CD4-positive, alpha-beta T cell treated with Interferon gamma for 1 hour (primary cell): ENCODE measurements at regions not wholly inside any gene's neighbourhood (a gene's known extent, or its start where the extent isn't known, plus 50 kb on each side); places are given as distances from the start of the nearest gene placed in this dataset.

Experiments used
- DNase-seq: peaks from one replicate; pipeline ENCODE4 v3.0.0-alpha.2; 2020

- DNase-seq: no peak
These were observed 294.7 kb downstream of the SEC14L1 start for GRCh38 chr17:77435272-77436057.

- no peak for DNase-seq
These were observed 295.3 kb downstream of the SEC14L1 start for GRCh38 chr17:77436058-77436442.

- DNase-seq: no peak
These were observed 295.7 kb downstream of the SEC14L1 start for GRCh38 chr17:77436481-77436880.

- DNase-seq: peak; percentile 50
These were observed 296.2 kb downstream of the SEC14L1 start for GRCh38 chr17:77437017-77437416.

- DNase-seq: no peak
These were observed 297.0 kb downstream of the SEC14L1 start for GRCh38 chr17:77437747-77438146.

- DNase-seq: no peak
These were observed 297.7 kb downstream of the SEC14L1 start for GRCh38 chr17:77438241-77439188.

GRCh38 chr17:77439189-77440018 is 298.6 kb downstream of the SEC14L1 start:
- DNase-seq: no peak

GRCh38 chr17:77440560-77440981 is 299.8 kb downstream of the SEC14L1 start:
- no peak for DNase-seq

GRCh38 chr17:77441130-77441920 is 300.6 kb downstream of the SEC14L1 start:
- DNase-seq: peak; percentile 81

GRCh38 chr17:77441940-77442339 is 301.2 kb downstream of the SEC14L1 start:
- no peak for DNase-seq

GRCh38 chr17:77442976-77443747 is 302.4 kb downstream of the SEC14L1 start:
- DNase-seq: no peak

- no peak for DNase-seq
These were observed 303.0 kb downstream of the SEC14L1 start for GRCh38 chr17:77443748-77444260.

GRCh38 chr17:77444628-77444983 is 303.8 kb downstream of the SEC14L1 start:
- no peak for DNase-seq

- peak; percentile 87 for DNase-seq
These were observed 304.4 kb downstream of the SEC14L1 start for GRCh38 chr17:77444984-77445759.

- peak; percentile 57 for DNase-seq
These were observed 305.2 kb downstream of the SEC14L1 start for GRCh38 chr17:77445760-77446532.

GRCh38 chr17:77446940-77447634 is 306.3 kb downstream of the SEC14L1 start:
- no peak for DNase-seq

GRCh38 chr17:77449373-77449907 is 308.7 kb downstream of the SEC14L1 start:
- DNase-seq: no peak
